ENCODE measurements at regions not wholly inside any gene's neighbourhood (a gene's known extent, or its start where the extent isn't known, plus 50 kb on each side); places are given as distances from the start of the nearest gene placed in this dataset.

DNA sequence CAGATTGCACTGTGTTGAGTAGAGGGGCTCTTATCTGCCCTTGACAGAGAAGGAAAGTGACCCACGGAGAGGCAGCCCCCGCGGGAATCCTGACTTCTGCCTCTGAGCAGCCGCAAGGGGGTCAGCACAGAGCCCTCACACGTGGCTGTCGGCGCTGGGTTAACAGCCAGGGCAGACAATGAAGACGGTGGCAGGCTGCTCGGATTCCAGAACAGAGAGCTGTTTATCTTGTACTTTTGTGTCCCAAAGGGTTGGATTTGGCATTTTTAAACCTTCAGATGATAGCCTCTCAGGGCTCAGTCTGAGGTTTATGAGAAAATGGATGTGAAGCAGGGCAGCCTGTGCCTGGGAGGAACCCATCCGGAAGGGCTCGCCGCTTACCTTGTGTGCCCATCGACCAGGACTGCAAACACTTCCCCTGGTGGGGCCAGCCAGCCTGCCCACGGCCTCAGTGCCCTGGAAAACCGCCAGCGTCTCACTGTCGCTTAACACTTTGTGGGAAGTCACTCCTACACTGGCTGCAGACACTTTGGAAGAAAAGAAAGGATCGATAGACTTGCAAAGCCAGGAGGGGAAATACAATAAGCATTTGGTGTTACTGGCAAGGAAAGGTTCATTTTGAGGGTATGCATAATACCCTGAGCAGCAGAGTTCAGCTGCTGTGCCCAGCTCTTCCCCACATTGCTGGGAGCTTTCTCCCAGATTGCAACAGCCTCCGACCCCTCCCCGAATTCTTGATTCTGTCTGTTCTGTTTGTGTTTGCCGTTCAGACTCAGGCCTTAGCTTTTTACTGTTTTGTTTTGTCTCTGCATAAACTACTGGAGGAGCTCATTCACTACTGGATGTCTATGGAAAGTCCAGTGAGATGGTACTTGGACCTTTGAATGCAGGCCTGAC lies 325.3 kb upstream of the MYT1L start:
- H3K36me3 ChIP-seq (ENCODE audit: control insufficient read depth, insufficient read depth, low read length), result no peaks in the 10 kb centered on the region
- WGBS (ENCODE audit: insufficient coverage), result 15% methylated on average over 20 of the region's 21 CpGs
- H3K27me3 ChIP-seq (ENCODE audit: control insufficient read depth, insufficient read depth, low read length), result peaks cover 11% of the 10 kb centered on the region
- H3K27ac ChIP-seq (ENCODE audit: low read length), result no peak overlapping the region
- H3K4me1 ChIP-seq (ENCODE audit: control insufficient read depth, insufficient read depth, low read length), result peaks cover 15% of the 10 kb centered on the region
- H3K4me3 ChIP-seq (ENCODE audit: low read length), result no peak overlapping the region
- peaks cover 6% of the 10 kb centered on the region for H3K9me3 ChIP-seq (replicated peaks; ENCODE audit: control insufficient read depth, low read depth, low read length)
- DNase-seq, result no peak

DNA sequence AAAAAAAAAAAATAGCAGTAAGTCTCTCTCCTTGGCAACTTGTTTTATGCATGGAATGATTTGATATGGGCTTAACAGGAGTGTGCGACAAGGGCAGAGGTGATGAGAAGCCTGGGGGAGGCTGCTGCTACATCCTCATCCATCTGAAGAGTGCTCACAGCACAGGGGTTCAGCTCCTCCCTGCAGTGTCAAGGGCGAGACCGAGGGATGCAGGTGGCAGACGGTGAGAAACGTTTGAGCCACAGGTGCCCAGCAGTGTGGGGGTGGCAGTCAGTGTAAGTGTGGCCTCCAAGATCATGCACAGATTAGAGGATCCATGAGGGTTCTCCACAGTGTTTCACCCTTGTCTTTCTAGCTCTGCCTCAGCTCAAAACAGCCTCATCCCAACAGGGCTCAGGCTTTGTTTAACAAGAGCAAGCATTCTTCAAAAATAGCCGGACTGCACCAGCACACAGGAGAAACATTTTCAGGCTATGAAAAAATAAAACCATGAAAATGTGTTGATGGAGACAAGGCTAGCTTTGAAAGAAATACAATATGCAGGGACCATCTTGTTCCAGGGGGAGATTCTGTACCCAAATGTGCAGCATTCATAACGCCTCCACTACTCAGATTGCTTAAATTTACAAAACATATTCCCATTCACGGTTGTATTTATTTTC lies 324.5 kb upstream of the MYT1L start:
- H3K4me3 ChIP-seq (ENCODE audit: low read length), result no peak overlapping the region
- H3K27ac ChIP-seq (ENCODE audit: low read length), result no peak overlapping the region
- peaks cover 11% of the 10 kb centered on the region for H3K27me3 ChIP-seq (ENCODE audit: control insufficient read depth, insufficient read depth, low read length)
- peaks cover 15% of the 10 kb centered on the region for H3K4me1 ChIP-seq (ENCODE audit: control insufficient read depth, insufficient read depth, low read length)
- no peaks in the 10 kb centered on the region for H3K36me3 ChIP-seq (ENCODE audit: control insufficient read depth, insufficient read depth, low read length)
- 38% methylated on average over 2 of the region's 8 CpGs for WGBS (ENCODE audit: insufficient coverage)
- no peak for DNase-seq
- H3K9me3 ChIP-seq (replicated peaks; ENCODE audit: control insufficient read depth, low read depth, low read length), result peaks cover 6% of the 10 kb centered on the region

DNA sequence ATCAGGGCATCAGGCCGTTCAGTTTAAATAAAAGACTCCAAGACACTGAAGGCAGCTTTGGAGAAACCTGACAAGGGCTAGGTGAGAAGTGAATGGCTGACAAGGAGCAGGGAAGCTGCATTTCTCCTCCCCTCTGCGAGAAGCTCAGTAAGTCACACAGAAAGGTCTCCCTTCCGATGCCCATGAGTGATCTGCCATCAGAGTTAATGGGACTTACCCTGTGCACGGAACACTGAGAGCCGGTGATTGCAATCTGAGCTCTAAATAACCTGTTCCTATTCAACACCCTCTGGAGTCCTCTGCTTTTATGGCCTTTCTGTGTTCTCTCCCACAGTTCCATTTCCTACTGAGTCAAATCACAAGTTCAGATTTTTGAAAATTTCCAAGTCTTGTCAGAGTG lies 322.2 kb upstream of the MYT1L start:
- Histone ChIP-seq H3K27ac (ENCODE audit: low read length) (no peak overlapping the region), H3K9me3 (replicated peaks; ENCODE audit: control insufficient read depth, low read depth, low read length) (no peaks in the 10 kb centered on the region), H3K36me3 (ENCODE audit: control insufficient read depth, insufficient read depth, low read length) (no peaks in the 10 kb centered on the region), H3K4me1 (ENCODE audit: control insufficient read depth, insufficient read depth, low read length) (peaks cover 15% of the 10 kb centered on the region), H3K27me3 (ENCODE audit: control insufficient read depth, insufficient read depth, low read length) (peaks cover 17% of the 10 kb centered on the region), H3K4me3 (ENCODE audit: low read length) (no peak overlapping the region)
- 32% methylated on average over 3 of the region's 5 CpGs for WGBS (ENCODE audit: insufficient coverage)
- DNase-seq, result no peak

DNA sequence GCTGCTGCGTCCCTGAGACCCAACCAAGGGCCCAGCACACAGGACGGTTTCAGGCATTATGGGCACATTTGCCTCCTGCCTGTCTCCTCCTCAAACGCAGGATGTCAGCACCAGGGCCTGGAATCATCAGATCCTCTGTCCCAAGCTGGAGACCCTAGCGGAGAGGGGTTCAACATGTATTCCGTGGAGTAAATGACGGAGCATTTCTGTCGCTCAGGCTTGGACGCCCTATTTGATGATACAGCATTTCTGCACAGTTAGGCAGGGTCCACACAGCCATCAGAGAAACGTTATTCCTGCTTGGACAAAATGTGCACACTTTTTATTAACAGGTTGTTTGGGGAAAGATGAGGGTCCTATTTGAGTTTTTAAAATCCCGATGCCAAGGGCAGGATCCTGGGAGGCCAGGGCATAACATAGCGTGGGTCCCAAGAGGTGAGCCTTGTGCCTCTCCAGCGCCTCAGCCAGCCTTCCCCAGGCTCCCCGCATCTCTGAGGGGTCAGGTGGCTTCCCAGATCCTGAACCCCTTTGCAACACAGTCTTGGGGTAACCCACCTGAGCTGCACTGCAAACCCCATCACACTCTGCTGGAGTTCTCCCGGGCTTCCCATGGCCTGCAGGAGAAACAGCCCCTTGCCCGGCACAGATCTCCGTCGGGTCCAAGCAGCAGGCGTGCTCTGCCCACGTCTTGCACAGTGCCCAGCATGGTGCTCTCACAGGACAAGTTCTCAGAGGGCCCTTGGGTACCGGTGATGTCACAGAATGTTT lies 319.7 kb upstream of the MYT1L start:
- no peak for DNase-seq
- Histone ChIP-seq H3K36me3 (ENCODE audit: control insufficient read depth, insufficient read depth, low read length) (no peaks in the 10 kb centered on the region), H3K4me3 (ENCODE audit: low read length) (no peak overlapping the region), H3K27ac (ENCODE audit: low read length) (no peak overlapping the region), H3K27me3 (ENCODE audit: control insufficient read depth, insufficient read depth, low read length) (peaks cover 10% of the 10 kb centered on the region), H3K4me1 (ENCODE audit: control insufficient read depth, insufficient read depth, low read length) (peaks cover 3% of the 10 kb centered on the region), H3K9me3 (replicated peaks; ENCODE audit: control insufficient read depth, low read depth, low read length) (peaks cover 4% of the 10 kb centered on the region)
- 82% methylated on average over 20 of the region's 20 CpGs for WGBS (ENCODE audit: insufficient coverage)

DNA sequence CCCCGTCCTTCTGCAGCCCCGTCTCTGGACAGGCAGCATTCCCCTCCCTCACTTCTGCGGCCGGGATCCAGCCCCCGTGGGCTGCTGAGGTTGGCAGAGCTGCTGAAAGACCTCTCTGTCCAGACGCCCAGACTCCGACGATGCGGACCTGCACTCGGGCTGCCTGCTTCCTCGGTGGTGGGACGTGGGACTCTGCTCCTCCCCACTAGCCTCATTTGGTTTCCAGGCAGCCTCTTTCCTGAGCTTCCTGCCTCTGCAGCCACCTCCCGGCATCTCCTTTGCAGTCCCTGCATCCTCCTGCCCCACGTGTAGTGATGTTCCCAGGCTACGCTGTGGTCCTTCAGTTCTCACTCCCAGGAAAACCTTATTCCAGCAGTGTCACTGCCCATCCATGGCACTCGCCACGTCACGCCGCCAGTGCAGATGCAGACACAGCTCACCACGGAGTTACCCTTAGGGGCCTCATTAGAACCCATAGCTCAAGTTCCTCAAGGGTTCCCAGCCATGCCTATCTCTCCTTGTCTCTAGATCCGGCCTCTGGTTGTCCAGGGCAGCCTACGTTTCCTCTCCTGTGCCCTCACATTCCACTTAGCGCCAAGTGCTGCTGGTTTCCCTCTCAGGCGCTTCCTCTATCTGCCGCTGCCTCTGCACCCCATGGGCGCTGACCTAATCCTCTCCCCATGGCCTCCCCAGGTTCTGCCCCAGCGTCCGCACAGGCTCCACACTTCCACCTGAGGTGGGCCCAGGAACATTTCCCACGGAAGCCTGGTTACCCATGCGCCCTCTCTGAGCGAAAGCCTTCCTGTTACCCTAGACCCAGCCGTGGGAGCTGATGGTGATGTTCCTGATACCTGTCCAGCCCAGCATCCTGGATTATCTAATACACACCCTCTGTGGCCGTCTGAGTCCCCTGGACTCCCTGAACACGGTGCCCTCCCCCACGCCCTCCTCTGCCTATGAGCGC lies 318.3 kb upstream of the MYT1L start:
- no peaks in the 10 kb centered on the region for H3K36me3 ChIP-seq (ENCODE audit: control insufficient read depth, insufficient read depth, low read length)
- 69% methylated on average over 35 of the region's 36 CpGs for WGBS (ENCODE audit: insufficient coverage)
- H3K9me3 ChIP-seq (replicated peaks; ENCODE audit: control insufficient read depth, low read depth, low read length), result peaks cover 4% of the 10 kb centered on the region
- H3K4me3 ChIP-seq (ENCODE audit: low read length), result no peak overlapping the region
- no peak for DNase-seq
- peaks cover 8% of the 10 kb centered on the region for H3K27me3 ChIP-seq (ENCODE audit: control insufficient read depth, insufficient read depth, low read length)
- H3K4me1 ChIP-seq (ENCODE audit: control insufficient read depth, insufficient read depth, low read length), result no peaks in the 10 kb centered on the region
- H3K27ac ChIP-seq (ENCODE audit: low read length), result no peak overlapping the region

DNA sequence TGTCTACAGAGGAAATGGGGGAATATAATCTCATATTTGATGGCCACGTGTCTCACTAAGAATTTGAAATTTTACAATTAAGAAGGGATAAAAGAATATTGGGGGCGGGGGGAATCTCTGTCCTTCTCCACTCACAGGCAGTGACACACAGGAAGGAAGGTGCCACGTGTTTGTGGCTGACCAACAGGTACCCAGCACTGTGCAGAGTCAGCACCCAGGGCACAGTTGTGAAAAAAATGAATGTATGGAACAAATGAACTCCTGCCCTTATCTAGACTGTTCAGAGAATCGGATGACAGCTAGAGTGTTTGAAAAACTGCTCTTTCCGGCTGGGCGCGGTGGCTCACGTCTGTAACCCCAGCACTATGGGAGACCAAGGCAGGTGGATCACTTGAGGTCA lies 317.0 kb upstream of the MYT1L start:
- no peaks in the 10 kb centered on the region for H3K4me1 ChIP-seq (ENCODE audit: control insufficient read depth, insufficient read depth, low read length)
- DNase-seq, result no peak
- H3K27ac ChIP-seq (ENCODE audit: low read length), result no peak overlapping the region
- no peaks in the 10 kb centered on the region for H3K36me3 ChIP-seq (ENCODE audit: control insufficient read depth, insufficient read depth, low read length)
- 87% methylated on average over 6 of the region's 8 CpGs for WGBS (ENCODE audit: insufficient coverage)
- no peak overlapping the region for H3K4me3 ChIP-seq (ENCODE audit: low read length)
- H3K27me3 ChIP-seq (ENCODE audit: control insufficient read depth, insufficient read depth, low read length), result peaks cover 11% of the 10 kb centered on the region
- peaks cover 4% of the 10 kb centered on the region for H3K9me3 ChIP-seq (replicated peaks; ENCODE audit: control insufficient read depth, low read depth, low read length)

DNA sequence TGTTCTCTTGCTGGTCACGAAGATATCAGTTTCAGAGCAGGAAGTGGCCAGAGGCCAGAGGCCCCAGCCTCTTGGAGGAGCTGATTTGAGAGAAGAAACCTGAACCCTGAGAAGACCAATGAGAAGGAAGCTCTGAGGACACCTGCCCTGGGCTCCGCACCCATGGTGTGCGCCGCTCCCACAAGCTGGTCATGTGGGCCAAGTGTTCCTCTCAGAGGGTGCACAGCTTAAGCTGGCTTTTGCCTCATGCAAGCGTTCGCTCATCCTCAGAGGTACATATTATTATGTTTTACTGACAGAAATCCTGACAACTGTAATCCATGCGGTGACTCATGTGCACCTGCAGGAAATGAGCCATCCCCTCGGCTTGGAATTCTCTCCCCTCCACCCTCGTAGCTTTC lies 316.1 kb upstream of the MYT1L start:
- peaks cover 4% of the 10 kb centered on the region for H3K9me3 ChIP-seq (replicated peaks; ENCODE audit: control insufficient read depth, low read depth, low read length)
- DNase-seq, result no peak
- 56% methylated on average over 8 of the region's 9 CpGs for WGBS (ENCODE audit: insufficient coverage)
- no peak overlapping the region for H3K27ac ChIP-seq (ENCODE audit: low read length)
- H3K27me3 ChIP-seq (ENCODE audit: control insufficient read depth, insufficient read depth, low read length), result peaks cover 11% of the 10 kb centered on the region
- H3K4me3 ChIP-seq (ENCODE audit: low read length), result no peak overlapping the region
- no peaks in the 10 kb centered on the region for H3K4me1 ChIP-seq (ENCODE audit: control insufficient read depth, insufficient read depth, low read length)
- H3K36me3 ChIP-seq (ENCODE audit: control insufficient read depth, insufficient read depth, low read length), result no peaks in the 10 kb centered on the region

DNA sequence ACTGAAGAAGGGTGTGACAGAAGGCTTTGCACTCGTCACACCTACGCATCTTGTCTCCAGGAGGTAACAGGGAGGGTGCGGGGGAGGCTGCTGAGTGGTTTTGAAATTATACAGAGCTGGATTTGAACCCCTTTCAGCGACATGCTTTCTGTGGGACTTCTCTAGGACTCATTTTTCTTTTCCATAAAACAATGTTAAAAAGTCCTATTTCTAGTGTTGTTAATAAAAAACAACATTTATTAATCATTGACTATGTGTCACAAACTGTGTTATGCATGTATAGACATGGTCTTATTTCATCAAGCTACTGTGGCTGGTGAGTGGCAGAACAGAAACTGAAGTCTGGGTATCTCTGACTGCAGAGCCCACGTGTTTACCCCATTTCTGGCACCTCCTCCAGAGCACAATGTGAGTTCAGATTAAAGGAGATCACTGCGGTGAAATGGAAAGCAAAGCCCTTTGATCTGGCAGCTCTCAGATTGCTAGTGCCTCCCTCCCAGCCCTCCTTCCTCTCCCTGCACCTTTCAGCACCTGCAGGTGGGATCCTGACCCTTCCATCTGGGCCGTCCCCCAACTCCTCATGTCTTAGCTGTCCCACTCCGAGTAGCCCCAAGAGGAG lies 315.5 kb upstream of the MYT1L start:
- no peaks in the 10 kb centered on the region for H3K4me1 ChIP-seq (ENCODE audit: control insufficient read depth, insufficient read depth, low read length)
- no peaks in the 10 kb centered on the region for H3K36me3 ChIP-seq (ENCODE audit: control insufficient read depth, insufficient read depth, low read length)
- DNase-seq, result no peak
- H3K9me3 ChIP-seq (replicated peaks; ENCODE audit: control insufficient read depth, low read depth, low read length), result peaks cover 4% of the 10 kb centered on the region
- H3K4me3 ChIP-seq (ENCODE audit: low read length), result no peak overlapping the region
- no peak overlapping the region for H3K27ac ChIP-seq (ENCODE audit: low read length)
- WGBS (ENCODE audit: insufficient coverage), result 60% methylated on average over 1 of the region's 8 CpGs
- H3K27me3 ChIP-seq (ENCODE audit: control insufficient read depth, insufficient read depth, low read length), result peaks cover 14% of the 10 kb centered on the region

DNA sequence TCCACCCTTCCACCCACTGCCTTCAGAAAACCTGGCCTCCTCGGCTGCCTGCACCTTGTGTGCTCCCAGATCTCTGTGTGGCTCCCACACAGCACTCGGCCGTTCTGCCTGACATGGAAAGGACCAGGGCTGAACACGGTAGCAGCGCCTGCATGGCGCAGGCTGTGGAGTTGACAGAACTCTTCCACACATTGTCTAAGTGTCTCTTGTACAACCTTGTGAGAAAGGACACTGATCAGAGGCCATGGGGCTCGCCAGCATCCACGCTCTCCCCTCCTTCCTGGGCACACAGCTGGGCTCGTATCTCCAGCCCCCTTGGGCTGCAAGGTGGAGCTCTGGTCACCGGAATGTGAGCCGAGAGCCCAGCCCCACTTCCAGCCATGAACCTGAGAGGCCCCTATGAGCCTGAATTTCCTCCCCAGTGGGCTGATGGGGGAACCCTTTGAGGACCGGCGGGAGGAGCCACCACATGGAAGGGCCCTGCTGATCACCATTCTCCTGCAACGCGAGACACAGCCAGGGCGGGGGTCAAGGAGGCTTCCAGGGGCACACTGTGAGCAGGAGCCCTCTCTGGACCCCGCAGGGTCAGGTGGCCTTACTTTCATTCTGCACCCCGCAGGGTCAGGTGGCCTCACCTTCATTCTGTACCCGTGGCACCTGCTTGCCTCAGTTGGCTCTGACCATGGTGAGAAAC lies 314.2 kb upstream of the MYT1L start:
- Histone ChIP-seq H3K36me3 (ENCODE audit: control insufficient read depth, insufficient read depth, low read length) (no peaks in the 10 kb centered on the region), H3K27ac (ENCODE audit: low read length) (no peak overlapping the region), H3K27me3 (ENCODE audit: control insufficient read depth, insufficient read depth, low read length) (peaks cover 14% of the 10 kb centered on the region), H3K4me1 (ENCODE audit: control insufficient read depth, insufficient read depth, low read length) (no peaks in the 10 kb centered on the region), H3K9me3 (replicated peaks; ENCODE audit: control insufficient read depth, low read depth, low read length) (peaks cover 4% of the 10 kb centered on the region), H3K4me3 (ENCODE audit: low read length) (no peak overlapping the region)
- no peak for DNase-seq
- WGBS (ENCODE audit: insufficient coverage), result 80% methylated on average over 16 of the region's 19 CpGs

All from muscle of leg (tissue), 3 donors.